Activated CD8-positive, alpha-beta memory T cell treated with anti-CD3 and anti-CD28 coated beads, Interleukin-2, amount 50 U/mL, for 1 hour (primary cell): ENCODE measurements at regions not wholly inside any gene's neighbourhood (a gene's known extent, or its start where the extent isn't known, plus 50 kb on each side); places are given as distances from the start of the nearest gene placed in this dataset.

Experiments used
- DNase-seq: peaks from one replicate; pipeline ENCODE4 v3.0.0-alpha.2; 2020; ENCODE audit errors: extremely low read depth

- no peak for DNase-seq
These were observed 193.5 kb upstream of the ALKAL2 start for GRCh38 chr2:481388-481787.

GRCh38 chr2:479490-480176 is 191.7 kb upstream of the ALKAL2 start:
- no peak for DNase-seq

- no peak for DNase-seq
These were observed 191.1 kb upstream of the ALKAL2 start for GRCh38 chr2:479031-479430.

- DNase-seq = no peak
These were observed 183.7 kb upstream of the ALKAL2 start for GRCh38 chr2:471560-471959.

- no peak for DNase-seq
These were observed 181.6 kb upstream of the ALKAL2 start for GRCh38 chr2:469514-469913.

- DNase-seq = no peak
These were observed 180.9 kb upstream of the ALKAL2 start for GRCh38 chr2:468648-469336.

GRCh38 chr2:467892-468647 is 180.2 kb upstream of the ALKAL2 start:
- DNase-seq = no peak

- no peak for DNase-seq
These were observed 179.6 kb upstream of the ALKAL2 start for GRCh38 chr2:467543-467891.

GRCh38 chr2:467101-467500 is 179.2 kb upstream of the ALKAL2 start:
- no peak for DNase-seq

GRCh38 chr2:464562-465309 is 176.8 kb upstream of the ALKAL2 start:
- DNase-seq = no peak

GRCh38 chr2:460861-461260 is 173.0 kb upstream of the ALKAL2 start:
- DNase-seq = peak; percentile 32

GRCh38 chr2:459931-460330 is 172.0 kb upstream of the ALKAL2 start:
- DNase-seq = no peak

GRCh38 chr2:458425-458815 is 170.5 kb upstream of the ALKAL2 start:
- DNase-seq = no peak

GRCh38 chr2:457792-458424 is 170.0 kb upstream of the ALKAL2 start:
- DNase-seq = no peak

GRCh38 chr2:457262-457661 is 169.4 kb upstream of the ALKAL2 start:
- no peak for DNase-seq

- DNase-seq = no peak
These were observed 168.0 kb upstream of the ALKAL2 start for GRCh38 chr2:455913-456312.

- no peak for DNase-seq
These were observed 167.3 kb upstream of the ALKAL2 start for GRCh38 chr2:455015-455705.

- no peak for DNase-seq
These were observed 165.2 kb upstream of the ALKAL2 start for GRCh38 chr2:453132-453531.

- DNase-seq = no peak
These were observed 163.6 kb upstream of the ALKAL2 start for GRCh38 chr2:451495-451894.

- no peak for DNase-seq
These were observed 161.6 kb upstream of the ALKAL2 start for GRCh38 chr2:449246-450067.
